NT2/D1 (cell line): ENCODE measurements at regions not wholly inside any gene's neighbourhood (a gene's known extent, or its start where the extent isn't known, plus 50 kb on each side); places are given as distances from the start of the nearest gene placed in this dataset.

Experiments
- DNase-seq: peaks from one replicate; pipeline ENCODE4 v3.0.0-alpha.2; 2011; ENCODE audit warnings: low read depth, low spot score
- H3K27me3 ChIP-seq: 2 replicates; pipeline ENCODE4 v1.6.0; 2011; ENCODE audit warnings: mild to moderate bottlenecking; ENCODE audit not compliant: insufficient read length, insufficient read depth
- H3K36me3 ChIP-seq: 2 replicates; pipeline ENCODE4 v1.6.1; 2011; ENCODE audit warnings: mild to moderate bottlenecking, low read length, mixed read lengths; ENCODE audit not compliant: insufficient read depth, insufficient read length
- H3K4me1 ChIP-seq: 2 replicates; pipeline ENCODE4 v1.5.1; 2011; ENCODE audit not compliant: insufficient read depth, insufficient read length
- H3K4me3 ChIP-seq: 2 replicates; pipeline ENCODE4 v1.5.1; 2011; ENCODE audit warnings: low read depth; ENCODE audit not compliant: insufficient read length
- H3K9ac ChIP-seq: 2 replicates; pipeline ENCODE4 v1.6.0; 2011; ENCODE audit warnings: low read depth; ENCODE audit not compliant: insufficient read length
- H3K9me3 ChIP-seq: 2 replicates; pipeline ENCODE4 v1.5.1; 2011; ENCODE audit warnings: mild to moderate bottlenecking, low read length; ENCODE audit not compliant: insufficient read depth
- SUZ12 ChIP-seq: IDR thresholded peaks from 2 replicates; pipeline ENCODE4 v1.6.1; 2011; ENCODE audit not compliant: insufficient read length, insufficient read depth; ENCODE audit errors: extremely low read depth
- YY1 ChIP-seq: IDR thresholded peaks from 2 replicates; pipeline ENCODE4 v1.6.1; 2011; ENCODE audit not compliant: insufficient read length, insufficient read depth
- ZNF274 ChIP-seq: IDR thresholded peaks from 2 replicates; pipeline ENCODE4 v1.6.1; 2011; ENCODE audit warnings: mild to moderate bottlenecking, low read depth, low read length

- no peak overlapping the region for H3K9ac ChIP-seq
- no peak for DNase-seq
- H3K27me3 ChIP-seq: no peaks in the 10 kb centered on the region
- no peaks in the 10 kb centered on the region for H3K4me1 ChIP-seq
- no peak overlapping the region for H3K4me3 ChIP-seq
- no peaks in the 10 kb centered on the region for H3K36me3 ChIP-seq
- TF ChIP-seq YY1 (no peak), ZNF274 (no peak), SUZ12 (no peak)
- H3K9me3 ChIP-seq: no peaks in the 10 kb centered on the region
These were observed 1548.6 kb upstream of the B3GALT2 start for GRCh38 chr1:194734970-194735369.

- Histone ChIP-seq H3K4me3 (no peak overlapping the region), H3K9me3 (no peaks in the 10 kb centered on the region), H3K9ac (no peak overlapping the region), H3K4me1 (no peaks in the 10 kb centered on the region), H3K36me3 (no peaks in the 10 kb centered on the region), H3K27me3 (no peaks in the 10 kb centered on the region)
- TF ChIP-seq SUZ12: no peak
- TF ChIP-seq YY1: no peak
- TF ChIP-seq ZNF274: no peak
- DNase-seq: no peak
These were observed 1544.6 kb upstream of the B3GALT2 start for GRCh38 chr1:194731025-194731424.

- H3K9ac ChIP-seq: no peak overlapping the region
- no peaks in the 10 kb centered on the region for H3K27me3 ChIP-seq
- H3K36me3 ChIP-seq: no peaks in the 10 kb centered on the region
- H3K4me3 ChIP-seq: no peak overlapping the region
- no peaks in the 10 kb centered on the region for H3K9me3 ChIP-seq
- no peak for DNase-seq
- TF ChIP-seq ZNF274 (no peak), SUZ12 (no peak), YY1 (no peak)
- no peaks in the 10 kb centered on the region for H3K4me1 ChIP-seq
These were observed 1543.9 kb upstream of the B3GALT2 start for GRCh38 chr1:194730304-194730703.

GRCh38 chr1:194723067-194723466 is 1536.7 kb upstream of the B3GALT2 start:
- no peaks in the 10 kb centered on the region for H3K9me3 ChIP-seq
- TF ChIP-seq SUZ12 (no peak), ZNF274 (no peak), YY1 (no peak)
- DNase-seq: no peak

GRCh38 chr1:194717941-194718340 is 1531.5 kb upstream of the B3GALT2 start:
- TF ChIP-seq ZNF274: no peak
- no peak for TF ChIP-seq YY1
- TF ChIP-seq SUZ12: no peak
- no peak overlapping the region for H3K4me3 ChIP-seq
- no peaks in the 10 kb centered on the region for H3K36me3 ChIP-seq
- no peak for DNase-seq
- no peaks in the 10 kb centered on the region for H3K27me3 ChIP-seq
- no peaks in the 10 kb centered on the region for H3K9me3 ChIP-seq
- no peaks in the 10 kb centered on the region for H3K4me1 ChIP-seq
- H3K9ac ChIP-seq: no peak overlapping the region

More at GRCh38 chr1:194723067-194723466, 1536.7 kb upstream of the B3GALT2 start:
- Histone ChIP-seq H3K36me3 (no peaks in the 10 kb centered on the region), H3K4me3 (no peak overlapping the region), H3K27me3 (no peaks in the 10 kb centered on the region), H3K4me1 (no peaks in the 10 kb centered on the region), H3K9ac (no peak overlapping the region)

- Histone ChIP-seq H3K9me3 (no peaks in the 10 kb centered on the region), H3K9ac (no peak overlapping the region), H3K4me1 (no peaks in the 10 kb centered on the region), H3K4me3 (no peak overlapping the region), H3K36me3 (no peaks in the 10 kb centered on the region), H3K27me3 (no peaks in the 10 kb centered on the region)
- DNase-seq: no peak
- TF ChIP-seq YY1 (no peak), SUZ12 (no peak), ZNF274 (no peak)
These were observed 1530.9 kb upstream of the B3GALT2 start for GRCh38 chr1:194717334-194717733.

- Histone ChIP-seq H3K36me3 (no peaks in the 10 kb centered on the region), H3K4me1 (no peaks in the 10 kb centered on the region), H3K9ac (no peak overlapping the region), H3K4me3 (no peak overlapping the region), H3K9me3 (no peaks in the 10 kb centered on the region), H3K27me3 (no peaks in the 10 kb centered on the region)
- no peak for TF ChIP-seq YY1
- no peak for TF ChIP-seq ZNF274
- no peak for TF ChIP-seq SUZ12
- no peak for DNase-seq
These were observed 1524.3 kb upstream of the B3GALT2 start for GRCh38 chr1:194710671-194711070.

- Histone ChIP-seq H3K36me3 (no peaks in the 10 kb centered on the region), H3K27me3 (no peaks in the 10 kb centered on the region), H3K9me3 (no peaks in the 10 kb centered on the region), H3K4me1 (no peaks in the 10 kb centered on the region), H3K4me3 (no peak overlapping the region), H3K9ac (no peak overlapping the region)
- TF ChIP-seq SUZ12 (no peak), YY1 (no peak), ZNF274 (no peak)
- no peak for DNase-seq
These were observed 1523.0 kb upstream of the B3GALT2 start for GRCh38 chr1:194709439-194709838.
